ENCODE measurements at regions not wholly inside any gene's neighbourhood (a gene's known extent, or its start where the extent isn't known, plus 50 kb on each side); places are given as distances from the start of the nearest gene placed in this dataset.
"Not testable (repeated sequence)": the region's sequence is repeated elsewhere in the genome, so short reads cannot be mapped to it uniquely, and the experiment has no call there.

DNA sequence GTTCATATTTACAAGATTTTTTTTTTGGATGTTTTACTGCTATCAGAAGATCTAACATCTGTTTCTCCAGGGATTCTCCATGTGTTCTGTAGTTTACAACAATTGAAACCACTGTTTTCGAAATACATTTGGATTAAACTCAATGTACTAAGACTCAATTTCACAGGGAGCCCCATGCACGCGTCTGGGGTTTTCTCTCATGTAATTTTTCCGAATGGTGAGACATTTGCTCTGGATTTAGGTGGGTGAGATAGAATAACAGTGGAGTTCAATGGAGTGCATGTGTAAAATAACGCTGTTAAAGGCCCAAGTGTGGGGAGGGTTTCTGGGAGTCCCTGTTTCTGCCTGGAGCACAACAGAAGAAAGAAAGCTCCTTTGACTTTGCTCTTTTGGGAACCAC is 330.3 kb downstream of the TSHZ3 start:
- DNase-seq: no peak

DNA sequence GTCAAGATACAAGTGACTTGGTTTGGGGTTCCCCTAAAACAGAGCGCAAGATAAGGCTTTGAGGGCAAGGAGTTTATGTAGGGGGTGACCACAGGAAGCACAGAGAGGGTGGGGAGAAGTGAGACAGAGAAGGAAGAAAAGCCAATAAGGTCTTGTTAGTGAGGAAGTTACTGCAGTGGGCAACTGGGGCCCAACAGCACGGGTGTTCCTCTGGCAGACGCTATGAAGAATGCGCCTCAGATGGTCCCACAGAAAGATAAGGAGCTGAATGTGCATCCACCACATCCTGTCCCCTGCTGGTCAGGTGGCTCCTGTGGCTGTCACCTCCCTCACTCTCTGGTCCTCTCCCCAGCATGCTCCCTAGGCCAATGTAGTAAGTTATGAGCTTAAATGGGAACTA is 333.5 kb downstream of the TSHZ3 start:
- DNase-seq: no peak

DNA sequence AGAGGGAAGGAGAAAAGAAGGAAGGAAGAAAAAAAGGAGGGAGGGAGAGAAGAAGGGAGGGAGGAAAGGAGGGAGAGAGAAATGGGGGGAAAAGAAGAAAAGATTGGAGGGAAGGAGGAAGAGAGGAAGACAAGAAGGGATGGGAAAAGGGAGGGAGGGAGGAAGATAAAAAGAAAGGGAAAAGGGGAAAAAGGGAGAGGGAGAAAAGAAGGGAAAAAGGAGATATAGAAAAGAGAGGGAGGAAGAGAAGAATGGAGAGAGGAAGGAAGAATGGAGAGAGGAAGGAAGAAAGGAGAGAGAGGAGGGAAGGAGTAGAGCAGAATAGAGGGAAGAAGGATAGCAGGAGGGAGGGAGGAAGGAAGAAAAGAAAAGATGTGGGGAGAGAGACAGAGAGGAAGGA is 334.6 kb downstream of the TSHZ3 start:
- no peak for DNase-seq

DNA sequence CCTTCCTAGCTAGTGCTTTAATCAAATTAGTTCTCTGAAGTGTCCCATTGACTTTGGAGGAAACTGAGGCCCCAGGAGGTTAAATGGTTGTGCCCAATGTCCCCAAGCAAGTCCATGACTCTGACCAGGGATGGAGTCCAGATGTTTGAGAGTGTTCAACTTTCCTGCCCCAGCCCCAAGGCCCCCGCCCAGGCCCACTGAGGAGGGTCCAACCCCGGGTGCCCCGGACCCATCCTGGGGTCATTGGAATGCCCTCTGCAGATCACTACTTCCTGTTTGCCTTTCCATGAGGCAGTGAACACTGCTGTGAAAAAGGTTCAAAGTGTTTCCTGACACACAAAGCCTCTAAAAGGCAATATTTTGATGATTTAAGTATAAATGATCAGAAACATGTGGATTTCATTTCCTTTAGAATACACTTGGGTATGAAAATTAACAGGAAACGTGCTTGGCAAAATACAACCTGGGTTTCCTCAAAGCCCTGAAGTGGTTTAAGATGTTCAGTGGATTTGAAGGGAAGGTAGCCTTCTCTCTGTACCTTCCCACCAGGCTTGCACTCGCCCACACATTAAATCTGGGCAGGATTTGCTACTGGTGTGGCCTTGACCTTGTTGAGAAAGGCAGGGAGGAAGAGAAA is 335.7 kb downstream of the TSHZ3 start:
- no peak for DNase-seq

DNA sequence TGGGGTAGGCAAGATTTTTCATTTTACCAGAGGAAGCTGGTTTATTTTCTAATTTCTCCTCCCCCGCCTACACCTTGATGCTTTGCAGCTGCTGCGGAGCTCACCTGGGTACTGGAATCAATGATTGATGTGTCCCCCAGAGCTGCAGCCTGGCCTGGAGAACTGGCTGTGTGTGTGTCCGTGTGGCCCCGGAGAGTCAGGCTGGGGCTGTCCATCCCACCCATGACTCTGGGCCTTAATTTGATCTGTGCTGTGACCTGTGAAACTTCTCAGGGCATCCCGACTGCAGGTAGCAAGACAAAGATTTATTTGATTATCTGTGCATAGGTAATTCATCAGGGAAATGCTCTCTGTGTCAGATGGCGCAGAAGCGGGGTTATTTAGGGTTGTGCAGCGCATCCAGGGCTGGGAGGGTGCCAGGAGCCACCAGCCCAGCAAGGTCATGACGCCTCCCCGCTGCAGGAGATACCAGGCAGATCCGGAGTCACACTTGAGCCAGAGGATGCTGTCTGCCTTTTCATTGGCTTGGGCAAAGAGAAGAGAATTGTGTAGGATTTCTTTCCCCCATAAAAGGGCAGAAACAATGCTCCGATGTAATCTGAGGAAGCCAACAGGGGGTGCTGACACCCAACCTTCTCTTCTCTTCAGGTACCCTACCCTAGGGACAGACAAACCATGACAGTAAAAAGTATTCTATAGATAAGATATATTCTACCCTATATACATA is 346.6 kb downstream of the TSHZ3 start:
- DNase-seq: no peak

DNA sequence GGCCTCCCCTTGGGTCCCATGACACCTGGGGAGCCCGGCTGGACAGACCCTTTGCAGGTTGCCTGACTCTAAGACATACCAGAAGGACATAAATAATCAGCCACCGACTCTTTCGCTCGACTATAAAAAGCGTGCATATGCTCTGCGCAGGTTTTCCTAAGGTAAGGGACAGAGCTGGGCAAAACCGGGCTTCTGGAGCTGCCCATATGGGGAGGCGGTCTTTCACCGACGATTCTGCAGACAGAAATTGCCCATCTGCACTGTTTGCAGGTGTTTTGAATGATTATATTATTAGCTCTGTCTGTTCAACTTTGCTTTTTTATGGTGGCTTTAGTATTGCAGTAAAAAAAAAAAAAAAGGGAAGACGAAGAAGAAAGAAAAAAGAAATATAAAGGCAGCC is 347.2 kb downstream of the TSHZ3 start:
- no peak for DNase-seq

DNA sequence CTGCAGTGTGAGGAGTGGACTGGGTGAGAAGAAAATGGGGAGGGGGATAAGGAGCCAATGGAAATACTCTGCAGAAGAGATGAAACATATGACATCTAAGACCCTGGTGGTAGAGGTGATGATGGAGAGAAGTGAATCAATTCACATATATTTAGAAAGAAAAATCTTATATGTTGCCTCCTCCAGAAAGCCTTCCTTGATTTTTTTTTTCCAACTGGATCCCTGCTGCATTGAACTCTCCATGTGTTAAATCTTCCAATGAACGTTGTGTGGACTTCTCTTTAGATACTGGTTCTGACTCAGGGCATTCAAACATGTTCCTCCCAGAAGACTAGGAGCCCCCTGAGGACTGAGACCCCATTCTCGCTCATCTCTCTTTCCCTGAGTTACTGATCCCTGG is 348.3 kb downstream of the TSHZ3 start:
- no peak for DNase-seq

DNA sequence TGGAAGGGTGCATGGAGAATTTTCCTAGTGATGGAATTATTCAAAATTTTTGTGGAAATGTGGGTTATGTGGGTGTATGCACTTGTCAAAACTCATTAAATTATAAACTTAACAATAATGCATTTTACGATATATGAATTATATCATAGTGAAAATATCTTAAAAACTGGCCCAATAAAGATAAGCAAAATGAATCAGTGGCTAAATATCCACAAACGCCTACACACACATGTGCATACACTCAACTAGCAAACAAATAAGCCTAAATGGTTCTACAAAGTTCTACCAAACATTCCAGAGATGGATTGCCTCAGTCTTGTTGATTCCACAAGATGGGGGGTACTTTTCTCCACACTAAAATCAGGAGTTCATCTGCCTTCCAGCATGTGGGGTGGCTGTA is 349.5 kb downstream of the TSHZ3 start:
- no peak for DNase-seq

DNA sequence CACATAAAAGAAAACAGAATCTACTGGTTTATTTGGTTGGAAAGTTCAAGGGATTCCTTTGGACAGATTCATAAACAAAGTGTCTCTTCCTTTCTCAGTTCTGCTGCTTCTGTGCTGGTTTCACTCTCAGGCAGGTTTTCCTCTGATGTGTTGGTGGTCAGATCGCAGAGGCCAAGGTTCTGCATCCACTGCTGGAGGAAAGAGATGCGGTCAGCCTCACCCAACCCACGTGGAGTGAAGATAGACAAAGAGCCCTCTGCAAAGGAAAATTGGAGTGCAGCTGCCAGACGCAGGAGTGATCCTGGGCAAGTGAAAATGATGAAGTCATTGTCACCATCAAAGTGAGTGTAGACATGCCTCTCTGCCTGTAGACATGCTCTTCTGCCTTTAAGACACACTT is 352.0 kb downstream of the TSHZ3 start:
- DNase-seq: no peak

DNA sequence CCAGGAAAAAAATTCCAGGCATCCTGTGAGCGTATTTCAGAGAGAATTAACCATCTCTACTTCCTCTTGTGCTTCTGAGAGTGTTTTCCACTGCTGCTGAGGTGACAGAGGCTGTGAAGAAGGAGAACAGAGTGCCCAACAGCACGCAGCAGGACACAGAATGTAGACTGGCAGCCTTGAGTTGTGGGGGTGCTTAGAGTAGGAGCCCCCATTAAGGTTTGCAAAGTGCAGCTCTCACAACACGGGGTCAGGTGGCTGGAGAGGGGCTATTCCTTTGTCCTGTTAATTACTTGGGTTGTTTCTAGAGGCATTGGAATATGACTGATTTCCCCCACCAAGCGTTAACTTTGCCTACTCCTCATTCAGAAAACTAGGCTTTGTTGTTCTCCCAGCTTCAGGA is 370.6 kb downstream of the TSHZ3 start:
- DNase-seq: no peak

DNA sequence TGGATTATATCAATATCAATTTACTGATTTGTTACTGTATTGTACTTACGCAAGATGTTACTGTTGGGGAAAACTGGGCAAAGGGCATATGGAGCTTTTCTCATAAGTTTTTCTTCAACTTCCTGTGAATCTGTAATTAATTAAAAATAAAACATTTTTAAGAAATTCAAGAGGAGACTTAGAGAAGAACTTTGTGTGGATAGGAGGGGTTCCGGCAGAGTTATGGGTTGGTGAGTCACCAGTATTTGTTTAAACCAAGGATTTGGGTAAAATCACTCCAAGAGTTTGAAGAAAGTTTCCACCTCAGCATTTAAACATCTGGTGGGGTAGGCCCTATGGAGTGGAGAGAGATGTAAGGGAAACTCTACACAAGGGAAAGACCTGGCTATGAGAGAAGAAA is 379.6 kb downstream of the TSHZ3 start:
- no peak for DNase-seq

DNA sequence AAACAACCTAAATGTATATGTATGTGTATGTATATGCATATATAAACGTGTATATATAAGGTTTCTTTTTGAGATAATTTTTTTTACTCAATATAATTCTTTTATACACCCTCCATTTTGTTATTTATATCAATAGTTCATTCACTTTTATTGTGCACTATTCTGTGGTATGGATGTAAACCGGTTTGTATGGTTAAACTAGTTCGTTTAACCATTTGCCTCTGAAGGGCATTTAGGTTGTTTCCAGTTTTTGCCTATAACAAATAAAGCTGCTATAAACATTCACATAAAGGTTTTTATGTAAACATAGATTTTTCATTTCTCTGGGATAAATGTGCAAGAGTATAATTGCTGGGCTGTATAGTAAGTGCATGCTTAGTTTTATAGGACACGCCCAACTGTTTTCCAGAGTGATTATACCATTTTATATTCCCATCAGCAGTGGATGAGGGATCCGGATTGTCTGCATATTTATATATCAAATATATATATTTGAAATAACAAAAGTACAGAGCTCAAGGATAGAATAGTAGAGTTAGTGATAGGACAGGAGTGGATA is 380.3 kb downstream of the TSHZ3 start:
- no peak for DNase-seq

DNA sequence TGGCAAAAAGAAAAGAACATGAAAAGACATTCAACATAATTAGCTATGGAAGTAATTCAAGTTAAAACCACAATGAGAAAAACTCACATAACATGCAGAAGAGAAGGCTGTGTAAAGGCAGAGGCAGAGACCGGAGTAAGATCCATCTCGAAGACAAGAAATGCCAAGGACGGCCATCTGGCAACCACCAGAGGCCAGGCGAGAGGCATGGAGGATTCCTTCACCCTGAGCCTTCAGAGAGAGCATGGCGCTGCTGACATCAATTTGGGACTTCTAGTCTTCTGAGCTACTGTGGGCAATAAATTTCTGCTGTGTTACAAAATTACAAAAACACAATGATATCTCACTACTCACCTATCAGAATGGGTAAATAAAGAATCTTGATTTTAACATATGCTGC is 381.0 kb downstream of the TSHZ3 start:
- DNase-seq: no peak

DNA sequence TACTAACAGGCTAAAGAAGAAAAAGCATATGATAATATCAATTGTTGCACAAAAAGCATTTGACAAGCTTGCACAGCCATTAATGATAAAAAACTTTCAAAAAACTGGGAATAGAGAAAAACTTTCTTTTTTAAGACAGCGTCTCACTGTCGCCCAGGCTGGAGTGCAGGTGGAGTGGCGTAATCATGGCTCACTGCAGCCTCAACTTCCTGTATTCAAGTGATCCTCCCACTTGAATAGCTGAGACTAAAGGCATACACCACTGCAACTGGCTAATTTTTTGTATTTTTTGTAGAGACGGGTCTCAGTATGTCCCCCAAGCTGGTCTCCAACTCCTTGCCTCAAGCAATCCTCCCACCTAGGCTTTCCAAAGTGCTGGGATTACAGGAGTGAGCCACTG is 382.8 kb downstream of the TSHZ3 start:
- no peak for DNase-seq

DNA sequence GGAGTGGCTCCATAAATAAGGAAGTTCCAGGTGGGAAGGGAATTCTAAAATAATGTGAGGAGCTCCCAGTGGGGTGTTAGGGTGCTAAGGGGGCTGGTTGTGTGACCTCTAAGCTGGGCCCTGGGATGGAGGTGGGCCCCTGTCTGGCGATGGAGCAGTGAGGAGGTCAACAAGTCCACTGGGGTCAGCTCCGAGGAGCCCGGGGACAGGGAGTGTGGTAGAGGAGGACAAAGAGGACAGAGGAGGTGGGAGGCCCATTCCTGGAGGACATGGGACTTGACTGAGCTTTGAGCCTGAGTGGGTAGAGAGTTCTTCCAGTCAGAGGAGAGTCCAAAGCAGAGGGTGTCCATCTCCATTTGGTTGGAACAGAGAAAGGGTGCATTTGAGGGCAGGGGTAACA is 390.2 kb downstream of the TSHZ3 start:
- no peak for DNase-seq

DNA sequence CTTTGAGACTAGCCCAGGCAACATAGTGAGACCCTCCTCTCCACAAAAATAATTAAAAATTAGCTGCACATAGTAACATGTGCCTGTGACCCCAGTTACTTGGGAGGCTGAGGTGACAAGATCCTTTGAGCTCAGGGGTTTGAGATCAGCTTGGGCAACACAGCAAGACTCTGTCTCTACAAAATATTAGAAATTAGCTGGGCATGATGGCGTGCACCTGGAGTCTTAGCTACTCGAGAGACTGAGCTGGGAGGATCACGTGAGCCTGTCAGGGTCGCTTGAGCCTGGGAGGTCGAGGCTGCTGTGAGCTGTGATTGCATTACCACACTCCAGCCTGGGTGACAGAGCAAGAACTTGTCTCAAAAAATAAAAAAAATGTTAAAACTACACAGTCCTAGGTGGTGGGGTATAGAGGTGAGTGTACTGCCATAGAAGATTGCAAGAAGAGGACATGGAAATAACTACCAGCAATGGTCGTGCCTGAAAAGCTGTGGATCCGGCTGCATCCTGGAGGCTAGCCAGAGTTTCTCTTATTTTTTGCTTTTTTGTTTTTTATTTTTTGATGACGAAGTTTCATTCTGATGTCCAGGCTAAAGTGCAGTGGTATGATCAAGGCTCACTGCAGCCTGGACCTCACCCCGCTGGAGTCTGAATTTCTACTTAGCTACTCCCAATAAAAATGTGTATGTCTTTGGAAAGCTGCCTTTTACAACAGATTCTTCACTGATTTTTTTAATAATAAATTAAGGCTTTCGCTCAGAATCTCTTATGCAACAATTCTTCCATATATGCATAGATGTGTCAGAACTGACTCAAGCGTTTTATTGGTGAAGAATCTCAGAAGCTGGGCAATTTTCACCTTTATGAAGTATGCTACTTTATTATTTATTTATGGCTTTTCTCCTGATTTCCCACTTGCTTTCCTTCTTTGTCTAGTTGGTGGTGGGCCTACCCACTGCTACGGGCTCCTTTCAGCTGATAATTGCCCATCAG is 393.8 kb downstream of the TSHZ3 start:
- DNase-seq: no peak

DNA sequence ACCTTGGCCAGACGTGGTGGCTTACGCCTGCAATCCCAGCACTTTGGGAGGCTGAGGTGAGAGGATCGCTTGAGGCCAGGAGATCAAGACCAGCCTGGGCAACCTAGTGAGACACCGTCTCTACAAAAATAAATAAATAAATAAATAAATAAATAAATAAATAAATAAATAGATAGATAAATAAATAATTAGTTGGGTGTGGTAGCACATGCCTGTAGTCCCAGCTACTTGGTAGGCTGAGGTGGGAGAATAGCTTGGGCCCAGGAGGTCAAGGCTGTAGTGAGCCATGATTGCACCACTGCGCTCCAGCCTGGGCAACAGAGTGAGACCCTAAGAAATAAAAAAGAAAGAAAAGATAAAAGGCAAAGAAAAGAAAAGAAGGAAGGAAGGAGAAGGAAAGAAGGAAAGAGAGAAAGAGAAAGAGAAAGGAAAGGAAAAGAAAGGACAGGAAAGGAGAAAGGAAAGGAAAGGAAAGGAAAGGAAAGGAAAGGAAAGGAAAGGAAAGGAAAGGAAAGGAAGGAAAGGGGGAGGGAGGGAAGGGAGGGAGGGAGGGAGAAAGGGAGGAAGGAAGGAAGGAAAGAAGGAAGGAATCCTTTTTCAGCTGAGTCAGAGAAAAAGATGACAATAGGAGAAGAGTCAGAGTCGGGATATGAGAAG is 404.8 kb downstream of the TSHZ3 start:
- not testable (repeated sequence) for DNase-seq

DNA sequence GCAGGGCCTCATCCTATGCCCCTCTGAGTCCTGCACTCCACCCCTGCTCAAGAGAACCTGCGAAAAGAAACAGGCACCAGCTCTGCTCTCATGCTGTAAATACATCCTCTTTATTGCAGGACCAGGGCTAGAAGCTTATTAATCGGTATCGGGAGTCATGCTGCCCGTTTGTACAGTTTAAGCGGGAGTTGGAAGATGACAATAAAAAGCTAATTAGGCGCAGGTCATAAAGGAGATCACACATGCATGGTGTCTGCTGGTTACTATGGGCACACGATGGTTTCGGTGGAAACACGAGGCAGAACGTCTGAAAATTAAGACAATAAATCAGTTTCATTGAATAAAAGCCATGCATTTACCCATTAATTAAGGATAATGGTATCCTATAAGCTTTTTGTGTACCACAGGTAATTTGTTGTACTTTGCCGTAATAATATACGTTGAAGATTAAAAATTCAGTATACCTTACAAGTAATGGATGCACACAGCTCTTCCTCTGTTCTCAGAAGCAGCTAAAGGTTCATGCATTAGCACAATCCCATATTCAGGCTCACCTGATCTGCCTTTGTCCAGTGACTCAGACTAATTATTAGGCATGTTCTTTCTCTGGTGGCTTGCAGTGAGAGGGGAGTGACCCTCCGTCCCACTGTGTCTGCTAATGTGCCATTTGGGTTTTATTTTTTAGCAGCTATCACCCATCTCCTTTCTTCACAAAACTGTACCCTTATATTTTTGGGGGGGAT is 406.0 kb downstream of the TSHZ3 start:
- DNase-seq: no peak

DNA sequence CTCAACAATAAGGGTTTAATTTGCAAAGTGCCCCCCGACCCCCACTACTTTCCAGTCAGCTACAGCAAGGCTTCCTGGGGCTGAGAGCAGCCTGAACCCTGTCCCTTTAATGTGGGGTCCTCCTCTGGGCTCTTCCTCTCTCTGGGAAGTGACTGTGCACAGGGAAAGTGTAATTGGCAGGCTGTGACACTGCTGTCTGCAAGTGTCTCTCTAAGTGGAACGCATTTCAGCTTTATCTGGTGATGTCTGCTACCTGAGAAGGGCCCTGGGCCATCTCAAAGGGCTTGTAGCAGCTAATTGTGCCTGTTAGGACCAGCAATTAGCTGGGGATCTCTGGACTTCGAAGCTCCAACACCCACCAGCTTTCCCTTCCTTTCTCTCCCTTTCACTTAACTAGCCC is 406.6 kb downstream of the TSHZ3 start:
- no peak for DNase-seq

DNA sequence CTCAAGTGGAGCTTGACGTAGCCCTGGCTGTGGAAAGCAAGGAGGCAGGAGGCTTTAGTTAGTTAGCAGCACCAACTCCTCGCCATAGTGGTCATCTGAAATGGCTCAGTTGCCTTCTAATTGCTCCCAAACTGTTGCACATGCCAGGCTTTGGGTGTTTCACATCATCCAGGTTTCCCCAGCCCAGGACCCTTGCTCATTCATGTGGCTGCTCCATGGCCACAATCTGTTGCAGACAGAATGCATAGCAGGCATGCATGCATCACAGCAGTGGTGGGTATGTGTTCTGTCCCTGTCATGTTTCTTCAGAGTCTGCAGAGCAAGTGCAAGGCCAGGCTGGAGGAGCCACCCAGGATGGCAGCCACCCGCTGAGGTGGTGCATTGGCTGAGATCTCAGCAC is 407.6 kb downstream of the TSHZ3 start:
- no peak for DNase-seq

DNA sequence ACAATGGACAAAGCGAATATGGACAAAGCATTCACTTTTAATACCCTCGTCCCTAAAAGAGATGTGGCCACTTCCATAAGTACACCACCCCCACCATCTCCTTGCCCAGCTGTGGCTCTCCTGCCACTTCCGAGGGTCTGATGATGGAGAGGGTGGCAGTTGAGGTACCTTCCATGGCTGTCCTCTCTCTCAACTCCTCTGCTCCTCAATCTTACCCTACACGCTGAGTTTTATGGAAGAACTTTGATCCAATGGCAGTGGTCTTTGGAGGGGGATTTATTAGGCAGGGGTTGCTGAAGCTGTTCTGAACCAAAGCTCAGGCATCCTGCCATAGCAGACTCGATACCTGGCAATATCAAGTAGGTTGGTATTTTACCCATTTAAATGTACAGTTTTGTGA is 413.0 kb downstream of the TSHZ3 start:
- DNase-seq: no peak

DNA sequence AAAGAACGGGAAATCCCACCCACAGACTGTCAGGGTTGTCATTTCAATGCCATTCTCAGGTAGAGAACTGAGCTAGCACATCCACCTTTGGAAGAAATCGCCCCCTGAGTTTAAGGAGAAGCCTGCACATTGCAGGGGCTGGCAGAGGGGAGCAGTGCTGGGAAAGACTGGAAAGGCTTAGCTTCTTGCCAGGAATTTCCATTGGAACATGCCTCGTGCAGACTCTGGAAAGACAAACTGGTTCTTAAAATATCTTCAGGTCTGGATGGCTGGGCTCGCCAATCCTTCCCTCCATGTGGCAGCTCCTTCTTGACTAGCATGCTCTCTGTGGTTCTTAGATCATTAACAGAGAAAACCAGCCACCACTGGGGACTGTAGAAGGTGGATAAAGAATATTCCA is 414.1 kb downstream of the TSHZ3 start:
- DNase-seq: no peak
